OCI-LY7 (cell line): ENCODE measurements at regions not wholly inside any gene's neighbourhood (a gene's known extent, or its start where the extent isn't known, plus 50 kb on each side); places are given as distances from the start of the nearest gene placed in this dataset.

Experiments
- BruUV-seq: library from RNA; stranded (reverse); fragments of 400-500 nt; replicated peaks from 2 replicates; lab custom pipeline; 2021; lab: Mats Ljungman, UMichigan
- CTCF ChIA-PET: fragments of 300-600 bp; sonication (Branson Sonifier 250); formaldehyde crosslinking; loops from one replicate; lab custom pipeline; 2022; ENCODE audit warnings: antibody characterized with exemption; ENCODE audit not compliant: unreplicated experiment; lab: Charles Lee
- POLR2A ChIA-PET: fragments of 300-600 bp; sonication (Branson Sonifier 250); formaldehyde crosslinking; loops from one replicate; lab custom pipeline; 2022; ENCODE audit warnings: antibody characterized with exemption; lab: Charles Lee
- DNase-seq: peaks from one replicate; pipeline ENCODE4 v3.0.0-alpha.2; 2015; ENCODE audit warnings: low spot score
- H2AFZ ChIP-seq: fragments of 200-600 bp; sonication (generic), shearing (Covaris generic); 2 replicates; pipeline ENCODE4 v1.6.1; 2014; ENCODE audit warnings: mild to moderate bottlenecking, antibody characterized with exemption, low read length, moderate library complexity
- H3K27ac ChIP-seq: fragments of 200-600 bp; sonication (generic); 2 replicates; pipeline ENCODE4 v1.5.1; 2014; ENCODE audit warnings: mixed run types, low read depth, mild to moderate bottlenecking, moderate library complexity, low read length, inconsistent platforms; ENCODE audit not compliant: poor library complexity, severe bottlenecking
- H3K36me3 ChIP-seq: fragments of 200-600 bp; sonication (generic); 2 replicates; pipeline ENCODE4 v1.6.1; 2014; ENCODE audit warnings: mild to moderate bottlenecking, antibody characterized with exemption, low read length, moderate library complexity, mixed read lengths; ENCODE audit not compliant: insufficient read depth
- H3K4me1 ChIP-seq: fragments of 200-600 bp; sonication (generic); 2 replicates; pipeline ENCODE4 v1.5.1; 2014; ENCODE audit warnings: mild to moderate bottlenecking, low read length; ENCODE audit not compliant: insufficient read depth, poor library complexity, severe bottlenecking
- H3K4me2 ChIP-seq: fragments of 200-600 bp; sonication (generic); 2 replicates; pipeline ENCODE4 v1.6.1; 2014; ENCODE audit warnings: mild to moderate bottlenecking, low read length
- H3K4me3 ChIP-seq: fragments of 200-600 bp; sonication (generic); 2 replicates; pipeline ENCODE4 v1.5.1; 2014; ENCODE audit warnings: mild to moderate bottlenecking, low read depth, low read length; ENCODE audit not compliant: poor library complexity, severe bottlenecking
- H3K79me2 ChIP-seq: fragments of 200-600 bp; sonication (generic); 2 replicates; pipeline ENCODE4 v1.6.1; 2016; ENCODE audit warnings: low read depth, mild to moderate bottlenecking, low read length, moderate library complexity, mixed read lengths; ENCODE audit not compliant: insufficient read depth
- H3K9me2 ChIP-seq: fragments of 200-600 bp; sonication (generic); 2 replicates; pipeline ENCODE4 v1.6.1; 2016; ENCODE audit warnings: mild to moderate bottlenecking, low read length, mixed read lengths; ENCODE audit not compliant: insufficient read depth
- H3K9me3 ChIP-seq: fragments of 200-600 bp; sonication (generic); 2 replicates; pipeline ENCODE4 v1.6.1; 2014; ENCODE audit warnings: mild to moderate bottlenecking, mixed run types, low read length, mixed read lengths
- H4K20me1 ChIP-seq: fragments of 200-600 bp; sonication (generic); 2 replicates; pipeline ENCODE4 v1.6.1; 2014; ENCODE audit warnings: mild to moderate bottlenecking, antibody characterized with exemption, low read length, moderate library complexity, mixed read lengths; ENCODE audit not compliant: insufficient read depth
- EZH2phosphoT487 ChIP-seq: fragments of 200-600 bp; sonication (generic); IDR thresholded peaks from 2 replicates; pipeline ENCODE4 v1.6.1; 2018; ENCODE audit warnings: low read depth, borderline replicate concordance, mild to moderate bottlenecking, mixed run types, antibody characterized with exemption, low read length, moderate library complexity, mixed read lengths
- intact Hi-C: fragments of 100-400 bp; cut with micrococcal nuclease; formaldehyde crosslinking; loops from one replicate; pipeline ENCODE4 v1.10.0; 2022; ENCODE audit not compliant: unreplicated experiment
- TF ChIP-seq, protein P1 (sequence below): fragments of 200-600 bp; sonication (generic); conservative IDR thresholded peaks from 2 replicates; pipeline ENCODE4 v1.5.1; 2014; ENCODE audit warnings: mild to moderate bottlenecking, antibody characterized with exemption, low read length, moderate library complexity, mixed read lengths

DNA sequence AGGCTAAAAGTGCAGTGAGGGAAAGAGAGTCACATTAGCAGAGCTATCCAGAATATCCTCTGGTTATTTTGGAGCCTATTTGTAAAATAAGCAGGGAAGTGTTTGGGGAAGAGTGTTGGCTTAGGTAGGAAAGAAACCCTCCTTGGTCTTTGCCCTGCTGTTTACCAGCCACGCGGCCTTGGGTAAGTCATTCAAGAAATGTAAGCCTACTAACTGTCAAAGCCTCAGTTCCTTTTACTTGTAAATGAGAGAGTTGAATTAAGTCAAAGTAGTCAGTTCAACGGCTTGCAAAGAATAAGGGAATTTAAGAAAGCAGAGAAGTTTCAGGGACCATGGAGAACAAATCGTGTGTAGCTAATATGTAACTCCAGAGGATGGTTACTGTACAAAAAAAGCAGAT lies 75.8 kb upstream of the TNC start:
- ChIA-PET CTCF (no interaction called here), POLR2A (no interaction called here)
- H2AFZ ChIP-seq: no peak overlapping the region
- no peak overlapping the region for H3K4me3 ChIP-seq
- H4K20me1 ChIP-seq: no peaks in the 10 kb centered on the region
- DNase-seq: no peak
- H3K9me3 ChIP-seq: no peaks in the 10 kb centered on the region
- H3K79me2 ChIP-seq: no peaks in the 10 kb centered on the region
- no peaks in the 10 kb centered on the region for H3K36me3 ChIP-seq
- no peak overlapping the region for H3K4me2 ChIP-seq
- H3K27ac ChIP-seq: no peak overlapping the region
- intact Hi-C loops: no loop called here
- no peaks in the 10 kb centered on the region for H3K4me1 ChIP-seq
- TF ChIP-seq, protein P1, sequence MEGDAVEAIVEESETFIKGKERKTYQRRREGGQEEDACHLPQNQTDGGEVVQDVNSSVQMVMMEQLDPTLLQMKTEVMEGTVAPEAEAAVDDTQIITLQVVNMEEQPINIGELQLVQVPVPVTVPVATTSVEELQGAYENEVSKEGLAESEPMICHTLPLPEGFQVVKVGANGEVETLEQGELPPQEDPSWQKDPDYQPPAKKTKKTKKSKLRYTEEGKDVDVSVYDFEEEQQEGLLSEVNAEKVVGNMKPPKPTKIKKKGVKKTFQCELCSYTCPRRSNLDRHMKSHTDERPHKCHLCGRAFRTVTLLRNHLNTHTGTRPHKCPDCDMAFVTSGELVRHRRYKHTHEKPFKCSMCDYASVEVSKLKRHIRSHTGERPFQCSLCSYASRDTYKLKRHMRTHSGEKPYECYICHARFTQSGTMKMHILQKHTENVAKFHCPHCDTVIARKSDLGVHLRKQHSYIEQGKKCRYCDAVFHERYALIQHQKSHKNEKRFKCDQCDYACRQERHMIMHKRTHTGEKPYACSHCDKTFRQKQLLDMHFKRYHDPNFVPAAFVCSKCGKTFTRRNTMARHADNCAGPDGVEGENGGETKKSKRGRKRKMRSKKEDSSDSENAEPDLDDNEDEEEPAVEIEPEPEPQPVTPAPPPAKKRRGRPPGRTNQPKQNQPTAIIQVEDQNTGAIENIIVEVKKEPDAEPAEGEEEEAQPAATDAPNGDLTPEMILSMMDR: no peak
- no peak for TF ChIP-seq EZH2phosphoT487
- H3K9me2 ChIP-seq: no peaks in the 10 kb centered on the region
- BruUV-seq: no TSS peak

DNA sequence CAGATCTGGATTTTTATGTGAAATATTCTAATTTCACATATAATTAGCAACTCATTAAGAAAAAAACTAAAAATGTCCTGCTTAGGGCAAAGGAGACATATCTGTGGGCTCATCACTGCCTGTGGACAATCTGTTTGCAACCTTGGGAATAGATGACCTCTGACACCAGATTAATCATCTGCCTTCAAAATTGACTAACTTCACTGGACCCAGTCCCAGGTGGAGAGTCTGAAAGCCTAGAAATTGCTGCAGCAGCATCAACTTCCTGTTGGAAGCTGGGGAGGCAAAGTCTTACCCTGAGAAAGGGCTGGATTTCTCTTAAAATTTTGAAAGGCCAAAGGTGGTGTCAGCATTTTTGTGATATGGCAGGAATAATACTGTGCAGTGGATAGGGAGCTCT lies 76.3 kb upstream of the TNC start:
- H3K4me2 ChIP-seq: no peak overlapping the region
- no peaks in the 10 kb centered on the region for H3K36me3 ChIP-seq
- no peak for DNase-seq
- no peak overlapping the region for H3K4me3 ChIP-seq
- H3K27ac ChIP-seq: no peak overlapping the region
- no peaks in the 10 kb centered on the region for H4K20me1 ChIP-seq
- H3K79me2 ChIP-seq: no peaks in the 10 kb centered on the region
- no peaks in the 10 kb centered on the region for H3K9me2 ChIP-seq
- H2AFZ ChIP-seq: no peak overlapping the region
- TF ChIP-seq EZH2phosphoT487: no peak
- TF ChIP-seq, protein P1: no peak
- intact Hi-C loops: no loop called here
- ChIA-PET CTCF (no interaction called here), POLR2A (no interaction called here)
- no peaks in the 10 kb centered on the region for H3K9me3 ChIP-seq
- no peaks in the 10 kb centered on the region for H3K4me1 ChIP-seq
- BruUV-seq: no TSS peak

DNA sequence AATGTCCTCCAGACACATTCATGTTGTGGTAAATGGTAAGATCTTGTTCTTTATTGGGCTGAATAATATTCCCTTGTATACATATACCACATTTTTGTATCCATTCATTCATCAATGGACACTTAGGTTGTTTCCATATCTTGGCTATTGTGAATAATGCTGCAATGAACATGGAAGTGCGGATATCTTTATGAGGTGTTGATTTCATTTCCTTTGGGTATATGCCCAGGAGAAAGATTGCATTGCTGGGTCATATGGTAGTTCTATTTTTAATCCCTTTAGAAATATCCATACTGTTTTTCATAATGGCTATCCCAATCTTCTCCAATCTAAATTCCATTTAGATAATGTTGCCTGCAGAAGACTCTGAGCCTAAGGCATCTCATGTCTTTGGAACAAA lies 78.0 kb upstream of the TNC start:
- Histone ChIP-seq H3K4me3 (no peak overlapping the region), H3K4me1 (no peaks in the 10 kb centered on the region), H2AFZ (no peak overlapping the region), H3K9me2 (no peaks in the 10 kb centered on the region), H3K27ac (no peak overlapping the region), H3K9me3 (no peaks in the 10 kb centered on the region), H3K36me3 (no peaks in the 10 kb centered on the region), H4K20me1 (no peaks in the 10 kb centered on the region), H3K79me2 (no peaks in the 10 kb centered on the region), H3K4me2 (no peak overlapping the region)
- intact Hi-C loops: no loop called here
- CTCF ChIA-PET: no interaction called here
- POLR2A ChIA-PET: interaction anchor here (0.7 kb wide), 1 partner anchor 80 kb away, joined by 3 read pairs; no protein-coding TSS in a partner anchor
- DNase-seq: no peak
- TF ChIP-seq, protein P1: no peak
- TF ChIP-seq EZH2phosphoT487: no peak
- BruUV-seq: no TSS peak
